ENCODE measurements at regions not wholly inside any gene's neighbourhood (a gene's known extent, or its start where the extent isn't known, plus 50 kb on each side); places are given as distances from the start of the nearest gene placed in this dataset.
"Not testable (repeated sequence)": the region's sequence is repeated elsewhere in the genome, so short reads cannot be mapped to it uniquely, and the experiment has no call there.

- Histone ChIP-seq H3K27me3 (ENCODE audit: insufficient read depth, low read length, poor library complexity, severe bottlenecking) (no peaks in the 10 kb centered on the region), H3K9ac (ENCODE audit: low read depth, low read length, poor library complexity, severe bottlenecking) (no peak overlapping the region), H3K9me2 (replicated peaks; ENCODE audit: low read depth, low read length) (no peaks in the 10 kb centered on the region), H3K4me1 (ENCODE audit: insufficient read depth, low read length, poor library complexity, severe bottlenecking) (peaks cover 6% of the 10 kb centered on the region), H2AFZ (ENCODE audit: low read length) (no peak overlapping the region), H3K79me2 (ENCODE audit: insufficient read depth, low read length) (no peaks in the 10 kb centered on the region), H3F3A (ENCODE audit: low read depth) (no peaks in the 10 kb centered on the region), H3K36me3 (ENCODE audit: insufficient read depth, low read length) (no peaks in the 10 kb centered on the region), H3K4me3 (ENCODE audit: low read length, poor library complexity, severe bottlenecking) (no peak overlapping the region), H3K4me2 (ENCODE audit: low read depth, low read length, poor library complexity, severe bottlenecking) (no peak overlapping the region), H3K9me3 (ENCODE audit: insufficient read depth, low read depth, low read length) (no peaks in the 10 kb centered on the region), H4K20me1 (ENCODE audit: insufficient read depth, low read length, poor library complexity, severe bottlenecking) (no peaks in the 10 kb centered on the region)
- no peak for TF ChIP-seq CTCF (conservative IDR thresholded peaks at IDR 0.05; ENCODE audit: low read length)
- TF ChIP-seq EZH2phosphoT487 (IDR thresholded peaks at IDR 0.05; ENCODE audit: borderline replicate concordance), result no peak
These were observed 148.4 kb upstream of the MAP3K1 start for GRCh38 chr5:56666901-56667300.

GRCh38 chr5:56665117-56665516 is 150.2 kb upstream of the MAP3K1 start:
- H3K9ac ChIP-seq (ENCODE audit: low read depth, low read length, poor library complexity, severe bottlenecking); H3K9me3 ChIP-seq (ENCODE audit: insufficient read depth, low read depth, low read length); H4K20me1 ChIP-seq (ENCODE audit: insufficient read depth, low read length, poor library complexity, severe bottlenecking); H2AFZ ChIP-seq (ENCODE audit: low read length); H3K4me2 ChIP-seq (ENCODE audit: low read depth, low read length, poor library complexity, severe bottlenecking); H3K36me3 ChIP-seq (ENCODE audit: insufficient read depth, low read length); H3K27me3 ChIP-seq (ENCODE audit: insufficient read depth, low read length, poor library complexity, severe bottlenecking); H3F3A ChIP-seq (ENCODE audit: low read depth); H3K4me1 ChIP-seq (ENCODE audit: insufficient read depth, low read length, poor library complexity, severe bottlenecking); H3K79me2 ChIP-seq (ENCODE audit: insufficient read depth, low read length); H3K4me3 ChIP-seq (ENCODE audit: low read length, poor library complexity, severe bottlenecking); H3K9me2 ChIP-seq (replicated peaks; ENCODE audit: low read depth, low read length): not testable (repeated sequence)

GRCh38 chr5:56664025-56664424 is 151.3 kb upstream of the MAP3K1 start:
- H4K20me1 ChIP-seq (ENCODE audit: insufficient read depth, low read length, poor library complexity, severe bottlenecking), result no peaks in the 10 kb centered on the region
- H3F3A ChIP-seq (ENCODE audit: low read depth), result no peaks in the 10 kb centered on the region
- TF ChIP-seq EZH2phosphoT487 (IDR thresholded peaks at IDR 0.05; ENCODE audit: borderline replicate concordance) (no peak), CTCF (conservative IDR thresholded peaks at IDR 0.05; ENCODE audit: low read length) (no peak)
- H3K9me2 ChIP-seq (replicated peaks; ENCODE audit: low read depth, low read length), result no peaks in the 10 kb centered on the region
- no peak overlapping the region for H3K4me3 ChIP-seq (ENCODE audit: low read length, poor library complexity, severe bottlenecking)
- H3K9ac ChIP-seq (ENCODE audit: low read depth, low read length, poor library complexity, severe bottlenecking), result no peak overlapping the region
- H3K79me2 ChIP-seq (ENCODE audit: insufficient read depth, low read length), result no peaks in the 10 kb centered on the region
- no peaks in the 10 kb centered on the region for H3K27me3 ChIP-seq (ENCODE audit: insufficient read depth, low read length, poor library complexity, severe bottlenecking)
- H2AFZ ChIP-seq (ENCODE audit: low read length), result no peak overlapping the region
- H3K4me1 ChIP-seq (ENCODE audit: insufficient read depth, low read length, poor library complexity, severe bottlenecking), result no peaks in the 10 kb centered on the region
- no peak overlapping the region for H3K4me2 ChIP-seq (ENCODE audit: low read depth, low read length, poor library complexity, severe bottlenecking)
- H3K9me3 ChIP-seq (ENCODE audit: insufficient read depth, low read depth, low read length), result no peaks in the 10 kb centered on the region
- H3K36me3 ChIP-seq (ENCODE audit: insufficient read depth, low read length), result no peaks in the 10 kb centered on the region

- Histone ChIP-seq H3K9me2 (replicated peaks; ENCODE audit: low read depth, low read length) (no peaks in the 10 kb centered on the region), H3K36me3 (ENCODE audit: insufficient read depth, low read length) (no peaks in the 10 kb centered on the region), H2AFZ (ENCODE audit: low read length) (no peak overlapping the region), H4K20me1 (ENCODE audit: insufficient read depth, low read length, poor library complexity, severe bottlenecking) (no peaks in the 10 kb centered on the region), H3K27me3 (ENCODE audit: insufficient read depth, low read length, poor library complexity, severe bottlenecking) (no peaks in the 10 kb centered on the region), H3K4me1 (ENCODE audit: insufficient read depth, low read length, poor library complexity, severe bottlenecking) (no peaks in the 10 kb centered on the region), H3K79me2 (ENCODE audit: insufficient read depth, low read length) (no peaks in the 10 kb centered on the region), H3K9me3 (ENCODE audit: insufficient read depth, low read depth, low read length) (no peaks in the 10 kb centered on the region), H3K4me3 (ENCODE audit: low read length, poor library complexity, severe bottlenecking) (no peak overlapping the region), H3F3A (ENCODE audit: low read depth) (no peaks in the 10 kb centered on the region), H3K9ac (ENCODE audit: low read depth, low read length, poor library complexity, severe bottlenecking) (no peak overlapping the region), H3K4me2 (ENCODE audit: low read depth, low read length, poor library complexity, severe bottlenecking) (no peak overlapping the region)
- TF ChIP-seq CTCF (conservative IDR thresholded peaks at IDR 0.05; ENCODE audit: low read length) (no peak), EZH2phosphoT487 (IDR thresholded peaks at IDR 0.05; ENCODE audit: borderline replicate concordance) (no peak)
These were observed 151.8 kb upstream of the MAP3K1 start for GRCh38 chr5:56663523-56663922.

Measured in Loucy (cell line).